ENCODE measurements at regions not wholly inside any gene's neighbourhood (a gene's known extent, or its start where the extent isn't known, plus 50 kb on each side); places are given as distances from the start of the nearest gene placed in this dataset.

DNA sequence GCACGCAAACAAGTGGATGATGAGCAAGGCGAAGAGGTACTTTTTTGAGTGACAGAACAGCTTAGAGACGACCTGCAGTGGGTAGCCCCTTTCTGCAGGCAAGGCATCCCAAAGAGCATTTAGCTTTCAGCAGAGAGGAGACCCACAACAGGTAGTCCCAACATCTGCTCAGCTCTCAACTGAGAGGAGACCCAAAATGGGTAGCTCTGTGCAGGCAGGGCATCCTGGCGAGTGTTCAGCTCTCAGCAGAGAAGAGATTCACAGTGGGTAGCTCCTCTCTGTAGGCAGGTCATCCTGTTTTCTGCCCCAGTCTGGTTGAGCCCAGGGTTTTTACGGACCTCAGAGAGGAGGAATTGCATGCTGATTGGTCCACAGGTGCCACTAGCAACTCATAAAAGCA lies 2396.1 kb upstream of the C9orf72 start:
- no peak for TF ChIP-seq POLR2A (IDR thresholded peaks at IDR 0.05; ENCODE audit: low read depth, low read length)
- TF ChIP-seq, protein P1, sequence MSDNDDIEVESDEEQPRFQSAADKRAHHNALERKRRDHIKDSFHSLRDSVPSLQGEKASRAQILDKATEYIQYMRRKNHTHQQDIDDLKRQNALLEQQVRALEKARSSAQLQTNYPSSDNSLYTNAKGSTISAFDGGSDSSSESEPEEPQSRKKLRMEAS (IDR thresholded peaks at IDR 0.05; ENCODE audit: insufficient read depth, insufficient read length) = no peak
